ENCODE measurements at regions not wholly inside any gene's neighbourhood (a gene's known extent, or its start where the extent isn't known, plus 50 kb on each side); places are given as distances from the start of the nearest gene placed in this dataset.

GRCh38 chr2:193409951-193410350 is 1215.2 kb upstream of the TMEFF2 start:
- no peak for DNase-seq (ENCODE audit: low read depth)
- no peak for FAIRE-seq
- no peaks in the 10 kb centered on the region for H3K4me1 Mint-ChIP-seq (ENCODE audit: low read depth, unreplicated experiment)
- H3K4me1 ChIP-seq (ENCODE audit: insufficient read depth, low read length), result no peaks in the 10 kb centered on the region
- H4K20me1 ChIP-seq (ENCODE audit: insufficient read depth, low read length), result no peaks in the 10 kb centered on the region
- H3K36me3 ChIP-seq (ENCODE audit: insufficient read depth, low read length), result no peaks in the 10 kb centered on the region
- H3K4me3 Mint-ChIP-seq (ENCODE audit: unreplicated experiment), result no peak overlapping the region
- no peaks in the 10 kb centered on the region for H3K27me3 Mint-ChIP-seq (ENCODE audit: low read depth, unreplicated experiment)
- H3K9ac ChIP-seq (ENCODE audit: low read length), result no peak overlapping the region
- no peaks in the 10 kb centered on the region for H3K9me3 ChIP-seq (ENCODE audit: insufficient read depth, low read depth, low read length)
- no peak overlapping the region for H3K4me3 ChIP-seq (ENCODE audit: insufficient read depth, low read depth, low read length)
- no peak overlapping the region for H3K4me2 ChIP-seq (ENCODE audit: low read length)
- H3K27ac Mint-ChIP-seq (ENCODE audit: unreplicated experiment), result no peak overlapping the region
- no peaks in the 10 kb centered on the region for H3K79me2 ChIP-seq (ENCODE audit: insufficient read depth, low read length)
- TF ChIP-seq EZH2 (IDR thresholded peaks at IDR 0.05; ENCODE audit: insufficient read depth, low read length), result no peak
- TF ChIP-seq, protein P1, sequence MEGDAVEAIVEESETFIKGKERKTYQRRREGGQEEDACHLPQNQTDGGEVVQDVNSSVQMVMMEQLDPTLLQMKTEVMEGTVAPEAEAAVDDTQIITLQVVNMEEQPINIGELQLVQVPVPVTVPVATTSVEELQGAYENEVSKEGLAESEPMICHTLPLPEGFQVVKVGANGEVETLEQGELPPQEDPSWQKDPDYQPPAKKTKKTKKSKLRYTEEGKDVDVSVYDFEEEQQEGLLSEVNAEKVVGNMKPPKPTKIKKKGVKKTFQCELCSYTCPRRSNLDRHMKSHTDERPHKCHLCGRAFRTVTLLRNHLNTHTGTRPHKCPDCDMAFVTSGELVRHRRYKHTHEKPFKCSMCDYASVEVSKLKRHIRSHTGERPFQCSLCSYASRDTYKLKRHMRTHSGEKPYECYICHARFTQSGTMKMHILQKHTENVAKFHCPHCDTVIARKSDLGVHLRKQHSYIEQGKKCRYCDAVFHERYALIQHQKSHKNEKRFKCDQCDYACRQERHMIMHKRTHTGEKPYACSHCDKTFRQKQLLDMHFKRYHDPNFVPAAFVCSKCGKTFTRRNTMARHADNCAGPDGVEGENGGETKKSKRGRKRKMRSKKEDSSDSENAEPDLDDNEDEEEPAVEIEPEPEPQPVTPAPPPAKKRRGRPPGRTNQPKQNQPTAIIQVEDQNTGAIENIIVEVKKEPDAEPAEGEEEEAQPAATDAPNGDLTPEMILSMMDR (IDR thresholded peaks at IDR 0.05; ENCODE audit: insufficient read depth, low read depth, low read length), result no peak
- no peak overlapping the region for H2AFZ ChIP-seq (ENCODE audit: low read depth, low read length)
- H3K9me3 Mint-ChIP-seq (ENCODE audit: unreplicated experiment), result peaks cover 2% of the 10 kb centered on the region
- no peak overlapping the region for H3K27ac ChIP-seq (ENCODE audit: low read depth, low read length)
- H3K27me3 ChIP-seq (ENCODE audit: insufficient read depth, low read length), result no peaks in the 10 kb centered on the region
- H3K36me3 Mint-ChIP-seq (ENCODE audit: low read depth, unreplicated experiment), result no peaks in the 10 kb centered on the region

DNA sequence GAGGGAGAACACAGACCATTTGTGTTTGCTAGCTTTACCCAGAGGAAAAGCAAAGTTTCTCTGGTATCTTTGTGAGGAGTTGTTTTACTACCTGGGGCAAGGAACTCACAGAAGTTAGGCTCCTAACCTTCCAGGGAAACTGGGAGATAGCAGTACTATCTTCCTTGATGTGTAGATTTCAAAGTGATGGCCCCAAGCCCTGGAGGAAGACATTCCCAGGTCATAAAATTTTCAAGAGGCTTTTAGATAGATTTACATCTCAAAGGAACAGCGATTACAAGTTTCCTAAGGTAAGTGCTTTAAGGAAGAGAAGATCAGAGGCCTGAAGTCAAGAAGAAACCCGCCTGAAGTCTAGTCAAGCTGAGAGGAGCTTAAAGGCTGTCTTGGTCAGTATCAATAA is 1187.8 kb upstream of the TMEFF2 start:
- H3K36me3 ChIP-seq (ENCODE audit: insufficient read depth, low read length), result no peaks in the 10 kb centered on the region
- H3K9ac ChIP-seq (ENCODE audit: low read length), result no peak overlapping the region
- no peaks in the 10 kb centered on the region for H3K79me2 ChIP-seq (ENCODE audit: insufficient read depth, low read length)
- no peak overlapping the region for H3K4me2 ChIP-seq (ENCODE audit: low read length)
- H3K9me3 ChIP-seq (ENCODE audit: insufficient read depth, low read depth, low read length), result no peaks in the 10 kb centered on the region
- H3K27ac Mint-ChIP-seq (ENCODE audit: unreplicated experiment), result no peak overlapping the region
- DNase-seq (ENCODE audit: low read depth), result no peak
- no peaks in the 10 kb centered on the region for H3K27me3 Mint-ChIP-seq (ENCODE audit: low read depth, unreplicated experiment)
- FAIRE-seq, result no peak
- no peak overlapping the region for H3K4me3 Mint-ChIP-seq (ENCODE audit: unreplicated experiment)
- H3K4me1 ChIP-seq (ENCODE audit: insufficient read depth, low read length), result no peaks in the 10 kb centered on the region
- no peaks in the 10 kb centered on the region for H3K27me3 ChIP-seq (ENCODE audit: insufficient read depth, low read length)
- H3K9me3 Mint-ChIP-seq (ENCODE audit: unreplicated experiment), result no peaks in the 10 kb centered on the region
- H4K20me1 ChIP-seq (ENCODE audit: insufficient read depth, low read length), result no peaks in the 10 kb centered on the region
- TF ChIP-seq, protein P1 (IDR thresholded peaks at IDR 0.05; ENCODE audit: insufficient read depth, low read depth, low read length), result no peak
- TF ChIP-seq EZH2 (IDR thresholded peaks at IDR 0.05; ENCODE audit: insufficient read depth, low read length), result no peak
- H3K36me3 Mint-ChIP-seq (ENCODE audit: low read depth, unreplicated experiment), result no peaks in the 10 kb centered on the region
- H3K4me3 ChIP-seq (ENCODE audit: insufficient read depth, low read depth, low read length), result no peak overlapping the region
- no peak overlapping the region for H3K27ac ChIP-seq (ENCODE audit: low read depth, low read length)
- no peak overlapping the region for H2AFZ ChIP-seq (ENCODE audit: low read depth, low read length)
- H3K4me1 Mint-ChIP-seq (ENCODE audit: low read depth, unreplicated experiment), result no peaks in the 10 kb centered on the region

- Histone ChIP-seq H4K20me1 (ENCODE audit: insufficient read depth, low read length) (no peaks in the 10 kb centered on the region), H3K27ac (ENCODE audit: low read depth, low read length) (no peak overlapping the region), H3K36me3 (ENCODE audit: insufficient read depth, low read length) (no peaks in the 10 kb centered on the region), H3K4me1 (ENCODE audit: insufficient read depth, low read length) (no peaks in the 10 kb centered on the region), H2AFZ (ENCODE audit: low read depth, low read length) (no peak overlapping the region), H3K9ac (ENCODE audit: low read length) (no peak overlapping the region), H3K27me3 (ENCODE audit: insufficient read depth, low read length) (no peaks in the 10 kb centered on the region), H3K79me2 (ENCODE audit: insufficient read depth, low read length) (no peaks in the 10 kb centered on the region), H3K4me3 (ENCODE audit: insufficient read depth, low read depth, low read length) (no peak overlapping the region), H3K9me3 (ENCODE audit: insufficient read depth, low read depth, low read length) (no peaks in the 10 kb centered on the region), H3K4me2 (ENCODE audit: low read length) (no peak overlapping the region)
- DNase-seq (ENCODE audit: low read depth) (no peak), FAIRE-seq (no peak)
- Mint-ChIP-seq H3K4me3 (ENCODE audit: unreplicated experiment) (no peak overlapping the region), H3K9me3 (ENCODE audit: unreplicated experiment) (no peaks in the 10 kb centered on the region), H3K27ac (ENCODE audit: unreplicated experiment) (no peak overlapping the region), H3K36me3 (ENCODE audit: low read depth, unreplicated experiment) (no peaks in the 10 kb centered on the region), H3K27me3 (ENCODE audit: low read depth, unreplicated experiment) (no peaks in the 10 kb centered on the region), H3K4me1 (ENCODE audit: low read depth, unreplicated experiment) (no peaks in the 10 kb centered on the region)
- no peak for TF ChIP-seq EZH2 (IDR thresholded peaks at IDR 0.05; ENCODE audit: insufficient read depth, low read length)
- TF ChIP-seq, protein P1 (IDR thresholded peaks at IDR 0.05; ENCODE audit: insufficient read depth, low read depth, low read length), result no peak
These were observed 1183.1 kb upstream of the TMEFF2 start for GRCh38 chr2:193377789-193378188.
